ENCODE measurements at regions not wholly inside any gene's neighbourhood (a gene's known extent, or its start where the extent isn't known, plus 50 kb on each side); places are given as distances from the start of the nearest gene placed in this dataset.

DNA sequence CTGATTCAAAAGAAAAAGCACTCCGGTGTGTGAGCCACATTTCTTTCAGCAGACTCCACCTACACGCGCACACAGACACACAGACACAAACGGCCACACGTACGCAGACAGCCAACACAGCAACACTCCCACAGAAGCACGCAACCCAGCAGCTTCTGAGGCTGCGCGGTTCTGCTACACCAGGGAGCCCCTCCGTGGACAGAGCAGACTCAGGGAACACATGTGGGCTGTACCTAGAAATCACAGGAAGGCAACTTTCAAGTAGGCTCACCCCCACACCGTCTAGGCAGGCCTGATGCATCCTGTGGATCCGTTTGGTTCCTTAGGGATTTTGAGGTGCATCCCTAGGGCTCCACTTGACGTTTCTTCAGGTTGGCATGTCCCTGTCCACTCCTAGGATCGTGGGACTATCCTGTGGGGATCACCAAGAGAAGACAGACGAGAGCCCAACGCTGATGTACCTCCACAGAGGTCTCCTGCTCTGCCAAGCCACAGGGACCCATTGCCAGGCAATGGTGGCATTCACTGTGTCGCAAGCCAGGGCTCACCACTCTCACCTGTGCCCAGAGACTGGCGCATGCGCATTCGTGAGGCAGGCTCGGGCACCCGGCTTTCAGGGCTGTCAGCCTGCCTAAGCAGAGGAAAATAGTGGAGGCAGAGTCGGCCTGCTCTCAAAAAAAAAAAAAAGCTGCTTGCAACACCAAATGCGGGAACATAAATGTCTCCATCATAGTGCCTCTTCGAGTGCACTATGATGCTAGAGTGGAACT is 2333.3 kb downstream of the TP53TG3F start:
- TF ChIP-seq, protein P1, sequence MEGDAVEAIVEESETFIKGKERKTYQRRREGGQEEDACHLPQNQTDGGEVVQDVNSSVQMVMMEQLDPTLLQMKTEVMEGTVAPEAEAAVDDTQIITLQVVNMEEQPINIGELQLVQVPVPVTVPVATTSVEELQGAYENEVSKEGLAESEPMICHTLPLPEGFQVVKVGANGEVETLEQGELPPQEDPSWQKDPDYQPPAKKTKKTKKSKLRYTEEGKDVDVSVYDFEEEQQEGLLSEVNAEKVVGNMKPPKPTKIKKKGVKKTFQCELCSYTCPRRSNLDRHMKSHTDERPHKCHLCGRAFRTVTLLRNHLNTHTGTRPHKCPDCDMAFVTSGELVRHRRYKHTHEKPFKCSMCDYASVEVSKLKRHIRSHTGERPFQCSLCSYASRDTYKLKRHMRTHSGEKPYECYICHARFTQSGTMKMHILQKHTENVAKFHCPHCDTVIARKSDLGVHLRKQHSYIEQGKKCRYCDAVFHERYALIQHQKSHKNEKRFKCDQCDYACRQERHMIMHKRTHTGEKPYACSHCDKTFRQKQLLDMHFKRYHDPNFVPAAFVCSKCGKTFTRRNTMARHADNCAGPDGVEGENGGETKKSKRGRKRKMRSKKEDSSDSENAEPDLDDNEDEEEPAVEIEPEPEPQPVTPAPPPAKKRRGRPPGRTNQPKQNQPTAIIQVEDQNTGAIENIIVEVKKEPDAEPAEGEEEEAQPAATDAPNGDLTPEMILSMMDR (conservative IDR thresholded peaks at IDR 0.05; ENCODE audit: low read depth, low read length): no peak

DNA sequence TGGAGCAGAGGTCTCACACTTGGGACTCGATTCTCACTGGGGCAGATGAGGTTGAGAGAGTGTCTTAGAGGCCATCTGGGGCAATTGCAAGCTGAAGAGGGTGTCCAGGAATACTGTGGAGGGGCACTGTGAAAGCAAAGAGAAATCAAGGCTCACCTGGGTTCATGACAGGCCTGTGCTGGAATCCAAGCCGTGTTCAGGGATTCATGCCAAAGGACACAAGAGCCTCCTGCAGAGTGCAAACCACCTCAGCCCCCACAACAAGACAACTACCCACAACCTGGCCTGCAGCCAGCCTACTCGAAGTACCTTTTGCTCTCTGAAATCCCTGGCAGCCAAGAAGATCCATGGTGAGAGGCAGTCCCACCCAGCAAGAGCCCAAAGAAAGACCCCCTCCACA is 2334.2 kb downstream of the TP53TG3F start:
- no peak overlapping the region for H3K4me2 ChIP-seq
- no peak overlapping the region for H2AFZ ChIP-seq (ENCODE audit: low read depth)
- no peaks in the 10 kb centered on the region for H4K20me1 ChIP-seq (ENCODE audit: insufficient read depth)

More for the DNA sequence above, 2333.3 kb downstream of the TP53TG3F start:
- H3K4me2 ChIP-seq: no peak overlapping the region
- no peak overlapping the region for H2AFZ ChIP-seq (ENCODE audit: low read depth)
- no peaks in the 10 kb centered on the region for H3K36me3 ChIP-seq (ENCODE audit: insufficient read depth)
- H3K4me1 ChIP-seq (ENCODE audit: low read depth, poor library complexity, severe bottlenecking): no peaks in the 10 kb centered on the region
- no peak overlapping the region for H3K4me3 ChIP-seq (IDR thresholded peaks at IDR 0.05; ENCODE audit: insufficient read depth, low read depth, low read length)
- H3K79me2 ChIP-seq (ENCODE audit: insufficient read depth, low read depth): no peaks in the 10 kb centered on the region
- no peak overlapping the region for H3K9ac ChIP-seq
- no peak overlapping the region for H3K27ac ChIP-seq
- H4K20me1 ChIP-seq (ENCODE audit: insufficient read depth): no peaks in the 10 kb centered on the region
- no peaks in the 10 kb centered on the region for H3K27me3 ChIP-seq (ENCODE audit: insufficient read depth, low read depth)

DNA sequence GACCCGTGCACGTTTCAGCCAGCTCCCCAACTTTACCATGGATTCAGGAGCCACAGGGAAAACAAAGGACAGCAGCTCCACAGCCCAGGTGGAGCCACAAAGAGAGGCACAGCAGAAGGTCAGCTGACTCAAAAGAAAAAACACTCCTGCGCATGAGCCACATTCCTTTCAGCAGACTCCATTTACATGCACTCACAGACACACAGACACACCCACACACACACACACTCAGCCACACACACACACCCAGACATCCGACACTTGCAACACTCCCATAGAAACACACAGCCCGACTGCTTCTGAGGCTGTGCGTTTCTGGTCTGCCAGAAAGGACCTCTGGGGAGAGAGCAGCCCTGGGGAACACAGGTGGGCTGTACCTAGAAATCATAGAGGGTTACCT is 2335.5 kb downstream of the TP53TG3F start:
- no peak overlapping the region for H3K27ac ChIP-seq
- TF ChIP-seq, protein P1 (conservative IDR thresholded peaks at IDR 0.05; ENCODE audit: low read depth, low read length): no peak

More for the DNA sequence above, 2334.2 kb downstream of the TP53TG3F start:
- TF ChIP-seq, protein P1 (conservative IDR thresholded peaks at IDR 0.05; ENCODE audit: low read depth, low read length): no peak
- no peak overlapping the region for H3K27ac ChIP-seq
- no peak overlapping the region for H3K9ac ChIP-seq
- H3K79me2 ChIP-seq (ENCODE audit: insufficient read depth, low read depth): no peaks in the 10 kb centered on the region
- no peaks in the 10 kb centered on the region for H3K27me3 ChIP-seq (ENCODE audit: insufficient read depth, low read depth)
- H3K4me1 ChIP-seq (ENCODE audit: low read depth, poor library complexity, severe bottlenecking): no peaks in the 10 kb centered on the region
- H3K4me3 ChIP-seq (IDR thresholded peaks at IDR 0.05; ENCODE audit: insufficient read depth, low read depth, low read length): no peak overlapping the region
- no peaks in the 10 kb centered on the region for H3K36me3 ChIP-seq (ENCODE audit: insufficient read depth)

DNA sequence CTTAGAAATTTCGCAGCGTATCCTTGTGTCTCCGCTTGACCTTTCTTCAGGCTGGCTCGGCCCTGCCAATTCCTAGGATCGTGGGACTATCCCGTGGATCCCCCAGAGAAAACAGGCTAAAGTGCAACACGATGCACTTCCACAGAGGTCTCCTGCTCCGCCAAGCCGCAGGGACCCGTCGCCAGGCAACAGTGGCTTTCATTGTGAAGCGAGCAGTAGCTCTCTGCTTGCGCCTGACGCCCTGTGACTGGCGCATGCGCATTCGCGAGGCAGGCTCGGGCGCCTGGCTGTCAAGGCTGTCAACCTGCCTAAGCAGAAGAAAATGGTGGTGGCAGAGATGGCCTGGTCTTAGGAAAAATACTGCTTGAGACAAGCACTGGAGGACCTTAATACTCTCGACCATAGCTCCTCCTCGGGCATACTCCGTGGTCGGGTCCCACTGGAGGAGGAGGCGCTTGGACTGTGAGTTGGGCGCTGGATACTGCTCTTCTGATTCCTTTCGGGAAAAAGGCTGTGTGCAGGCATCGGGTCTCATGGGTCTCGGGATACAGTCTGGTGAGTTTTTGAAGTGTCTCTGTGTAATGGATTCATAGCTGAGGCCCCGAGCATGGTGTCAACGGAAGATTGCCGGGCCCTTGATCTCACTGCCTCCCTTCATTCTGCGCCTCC is 2336.1 kb downstream of the TP53TG3F start:
- no peaks in the 10 kb centered on the region for H3K36me3 ChIP-seq (ENCODE audit: insufficient read depth)
- TF ChIP-seq, protein P1 (conservative IDR thresholded peaks at IDR 0.05; ENCODE audit: low read depth, low read length): no peak
- no peaks in the 10 kb centered on the region for H4K20me1 ChIP-seq (ENCODE audit: insufficient read depth)
- no peak overlapping the region for H3K4me2 ChIP-seq
- no peak overlapping the region for H3K9ac ChIP-seq
- no peaks in the 10 kb centered on the region for H3K27me3 ChIP-seq (ENCODE audit: insufficient read depth, low read depth)
- H3K4me3 ChIP-seq (IDR thresholded peaks at IDR 0.05; ENCODE audit: insufficient read depth, low read depth, low read length): no peak overlapping the region
- H3K27ac ChIP-seq: no peak overlapping the region
- no peaks in the 10 kb centered on the region for H3K4me1 ChIP-seq (ENCODE audit: low read depth, poor library complexity, severe bottlenecking)
- H2AFZ ChIP-seq (ENCODE audit: low read depth): no peak overlapping the region
- no peaks in the 10 kb centered on the region for H3K79me2 ChIP-seq (ENCODE audit: insufficient read depth, low read depth)

More for the DNA sequence above, 2335.5 kb downstream of the TP53TG3F start:
- H3K4me2 ChIP-seq: no peak overlapping the region
- no peaks in the 10 kb centered on the region for H3K27me3 ChIP-seq (ENCODE audit: insufficient read depth, low read depth)
- H3K9ac ChIP-seq: no peak overlapping the region
- H3K79me2 ChIP-seq (ENCODE audit: insufficient read depth, low read depth): no peaks in the 10 kb centered on the region
- no peak overlapping the region for H3K4me3 ChIP-seq (IDR thresholded peaks at IDR 0.05; ENCODE audit: insufficient read depth, low read depth, low read length)
- no peaks in the 10 kb centered on the region for H3K4me1 ChIP-seq (ENCODE audit: low read depth, poor library complexity, severe bottlenecking)
- no peak overlapping the region for H2AFZ ChIP-seq (ENCODE audit: low read depth)
- no peaks in the 10 kb centered on the region for H3K36me3 ChIP-seq (ENCODE audit: insufficient read depth)
- H4K20me1 ChIP-seq (ENCODE audit: insufficient read depth): no peaks in the 10 kb centered on the region

Data from KMS-11 (cell line).